K562 (cell line): ENCODE measurements at regions not wholly inside any gene's neighbourhood (a gene's known extent, or its start where the extent isn't known, plus 50 kb on each side); places are given as distances from the start of the nearest gene placed in this dataset.

Experiments used
- ASH1L ChIP-seq: fragments of 450-650 bp; IDR thresholded peaks from 2 replicates; pipeline ENCODE4 v1.6.1; 2018; ENCODE audit warnings: borderline replicate concordance, mild to moderate bottlenecking, low read depth; ENCODE audit not compliant: partially characterized antibody
- DIDO1 ChIP-seq: fragments of 450-650 bp; IDR thresholded peaks from 2 replicates; pipeline ENCODE4 v1.6.1; 2016; ENCODE audit warnings: low read depth, missing biosample characterization, missing genetic modification characterization
- HDAC3 ChIP-seq: fragments of 450-650 bp; IDR thresholded peaks from 2 replicates; pipeline ENCODE4 v1.6.1; 2018; ENCODE audit warnings: borderline replicate concordance, mild to moderate bottlenecking, moderate library complexity; ENCODE audit not compliant: partially characterized antibody
- NR2C2 ChIP-seq, 2 experiments: fragments of 200-800 bp in 1 of 2; sonication (Bioruptor generic) in 1 of 2; sonication (generic) in 1 of 2; formaldehyde crosslinking in 1 of 2; IDR thresholded peaks; 2 replicates each; pipeline versions ENCODE4 v1.6.1 to v1.8.0; 2016 to 2022; ENCODE audit warnings: mild to moderate bottlenecking in 1 of 2, missing compliant biosample characterization in 1 of 2, missing genetic modification characterization in 1 of 2, missing genetic modification reagents in 1 of 2
- TBL1XR1 ChIP-seq, 2 experiments: IDR thresholded peaks; 2 replicates each; pipeline ENCODE4 v1.6.1; 2012; ENCODE audit warnings: improper control_type of control experiment in 2 of 2, low read length in 2 of 2, mild to moderate bottlenecking in 1 of 2
- ZNF57 ChIP-seq: fragments of 450-650 bp; formaldehyde crosslinking; IDR thresholded peaks from 2 replicates; pipeline ENCODE4 v1.4.0; 2020; ENCODE audit warnings: mild to moderate bottlenecking, moderate library complexity
- ZZZ3 ChIP-seq: fragments of 450-650 bp; IDR thresholded peaks from 2 replicates; pipeline ENCODE4 v1.6.1; 2016; ENCODE audit warnings: antibody characterized with exemption, mild to moderate bottlenecking, moderate library complexity
- TF ChIP-seq, protein P1 (sequence below): fragments of 450-650 bp; IDR thresholded peaks from 2 replicates; pipeline ENCODE4 v1.6.1; 2014; ENCODE audit warnings: low read depth, mild to moderate bottlenecking, moderate library complexity, borderline replicate concordance
- TF ChIP-seq, protein P2 (sequence below): sonication (generic); formaldehyde crosslinking; IDR thresholded peaks from 2 replicates; pipeline ENCODE4 v1.8.1; 2023; ENCODE audit warnings: mild to moderate bottlenecking, missing genetic modification reagents
- TF ChIP-seq, protein P3 (sequence below): fragments of 450-650 bp; IDR thresholded peaks from 2 replicates; pipeline ENCODE4 v1.6.1; 2016; ENCODE audit warnings: mild to moderate bottlenecking
- TF ChIP-seq, protein P4 (sequence below): fragments of 250-450 bp; sonication (Bioruptor Pico); IDR thresholded peaks from 2 replicates; pipeline ENCODE4 v1.4.0; 2020; ENCODE audit warnings: mild to moderate bottlenecking, moderate library complexity
- TF ChIP-seq, protein P5 (sequence below): fragments of 250-450 bp; sonication (Bioruptor Pico); IDR thresholded peaks from 2 replicates; pipeline ENCODE4 v1.5.0; 2022; ENCODE audit warnings: mild to moderate bottlenecking

DNA sequence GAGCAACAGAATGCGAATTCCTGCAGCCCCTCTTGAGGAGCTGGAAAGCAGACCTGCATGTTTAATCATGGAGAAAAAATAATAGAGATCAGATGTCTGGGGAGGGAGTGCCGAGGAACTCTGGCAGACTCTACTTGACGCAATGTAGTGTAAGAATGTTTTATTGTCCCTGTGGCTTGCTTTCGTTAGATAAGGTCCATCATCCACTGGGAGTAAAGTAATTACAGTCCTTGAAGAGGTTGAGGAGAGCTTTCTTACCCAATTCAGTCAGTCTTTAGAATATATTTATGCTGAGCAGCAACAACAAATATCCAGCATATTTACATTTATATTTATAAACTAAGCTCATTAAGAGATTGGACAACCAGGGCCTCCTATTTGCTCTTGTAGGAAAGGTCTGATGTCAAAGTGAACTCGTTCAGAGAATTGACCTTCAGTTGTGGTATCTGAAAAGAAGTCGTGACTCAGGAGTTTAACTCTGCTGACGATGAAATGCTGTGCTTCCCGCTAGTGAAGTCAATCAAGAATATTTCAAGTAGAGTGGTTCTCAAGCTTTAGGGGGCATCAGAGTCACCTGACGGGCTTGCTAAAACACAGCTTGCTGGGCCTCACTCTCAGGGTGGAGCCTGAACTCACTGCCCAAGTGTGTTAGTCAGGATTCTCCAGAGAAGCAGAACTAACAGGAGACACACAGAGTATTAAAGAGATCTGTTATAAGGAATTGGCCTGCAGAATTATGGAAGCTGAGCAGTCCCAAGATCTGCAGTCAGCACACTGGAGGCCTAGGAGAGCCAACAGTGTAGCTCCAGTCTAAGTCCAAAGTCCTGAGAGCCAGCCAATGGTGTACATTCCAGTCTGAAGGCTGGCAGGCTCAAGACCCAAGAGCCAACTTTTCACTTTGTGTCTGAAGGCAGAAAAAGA lies 139.3 kb upstream of the LMNTD1 start (continued):
- TF ChIP-seq NR2C2 (CRISPR knock-in tag; IDR thresholded peaks at IDR 0.05) (no peak), NR2C2 (tag; IDR thresholded peaks at IDR 0.05) (peak; percentile 83), DIDO1 (no peak), HDAC3 (peak; percentile 53), ASH1L (no peak), ZNF57 (CRISPR knock-in tag) (no peak), TBL1XR1 (IDR thresholded peaks at IDR 0.05; ENCODE audit: low read length in 2 of 2) (peak in 1 of 2 experiments; percentile 45; a peak in 1 of 4 replicates), ZZZ3 (no peak)
- TF ChIP-seq, protein P1, sequence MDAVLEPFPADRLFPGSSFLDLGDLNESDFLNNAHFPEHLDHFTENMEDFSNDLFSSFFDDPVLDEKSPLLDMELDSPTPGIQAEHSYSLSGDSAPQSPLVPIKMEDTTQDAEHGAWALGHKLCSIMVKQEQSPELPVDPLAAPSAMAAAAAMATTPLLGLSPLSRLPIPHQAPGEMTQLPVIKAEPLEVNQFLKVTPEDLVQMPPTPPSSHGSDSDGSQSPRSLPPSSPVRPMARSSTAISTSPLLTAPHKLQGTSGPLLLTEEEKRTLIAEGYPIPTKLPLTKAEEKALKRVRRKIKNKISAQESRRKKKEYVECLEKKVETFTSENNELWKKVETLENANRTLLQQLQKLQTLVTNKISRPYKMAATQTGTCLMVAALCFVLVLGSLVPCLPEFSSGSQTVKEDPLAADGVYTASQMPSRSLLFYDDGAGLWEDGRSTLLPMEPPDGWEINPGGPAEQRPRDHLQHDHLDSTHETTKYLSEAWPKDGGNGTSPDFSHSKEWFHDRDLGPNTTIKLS, result no peak
- TF ChIP-seq, protein P2, sequence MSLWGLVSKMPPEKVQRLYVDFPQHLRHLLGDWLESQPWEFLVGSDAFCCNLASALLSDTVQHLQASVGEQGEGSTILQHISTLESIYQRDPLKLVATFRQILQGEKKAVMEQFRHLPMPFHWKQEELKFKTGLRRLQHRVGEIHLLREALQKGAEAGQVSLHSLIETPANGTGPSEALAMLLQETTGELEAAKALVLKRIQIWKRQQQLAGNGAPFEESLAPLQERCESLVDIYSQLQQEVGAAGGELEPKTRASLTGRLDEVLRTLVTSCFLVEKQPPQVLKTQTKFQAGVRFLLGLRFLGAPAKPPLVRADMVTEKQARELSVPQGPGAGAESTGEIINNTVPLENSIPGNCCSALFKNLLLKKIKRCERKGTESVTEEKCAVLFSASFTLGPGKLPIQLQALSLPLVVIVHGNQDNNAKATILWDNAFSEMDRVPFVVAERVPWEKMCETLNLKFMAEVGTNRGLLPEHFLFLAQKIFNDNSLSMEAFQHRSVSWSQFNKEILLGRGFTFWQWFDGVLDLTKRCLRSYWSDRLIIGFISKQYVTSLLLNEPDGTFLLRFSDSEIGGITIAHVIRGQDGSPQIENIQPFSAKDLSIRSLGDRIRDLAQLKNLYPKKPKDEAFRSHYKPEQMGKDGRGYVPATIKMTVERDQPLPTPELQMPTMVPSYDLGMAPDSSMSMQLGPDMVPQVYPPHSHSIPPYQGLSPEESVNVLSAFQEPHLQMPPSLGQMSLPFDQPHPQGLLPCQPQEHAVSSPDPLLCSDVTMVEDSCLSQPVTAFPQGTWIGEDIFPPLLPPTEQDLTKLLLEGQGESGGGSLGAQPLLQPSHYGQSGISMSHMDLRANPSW (CRISPR knock-in tag), result no peak
- TF ChIP-seq, protein P3, sequence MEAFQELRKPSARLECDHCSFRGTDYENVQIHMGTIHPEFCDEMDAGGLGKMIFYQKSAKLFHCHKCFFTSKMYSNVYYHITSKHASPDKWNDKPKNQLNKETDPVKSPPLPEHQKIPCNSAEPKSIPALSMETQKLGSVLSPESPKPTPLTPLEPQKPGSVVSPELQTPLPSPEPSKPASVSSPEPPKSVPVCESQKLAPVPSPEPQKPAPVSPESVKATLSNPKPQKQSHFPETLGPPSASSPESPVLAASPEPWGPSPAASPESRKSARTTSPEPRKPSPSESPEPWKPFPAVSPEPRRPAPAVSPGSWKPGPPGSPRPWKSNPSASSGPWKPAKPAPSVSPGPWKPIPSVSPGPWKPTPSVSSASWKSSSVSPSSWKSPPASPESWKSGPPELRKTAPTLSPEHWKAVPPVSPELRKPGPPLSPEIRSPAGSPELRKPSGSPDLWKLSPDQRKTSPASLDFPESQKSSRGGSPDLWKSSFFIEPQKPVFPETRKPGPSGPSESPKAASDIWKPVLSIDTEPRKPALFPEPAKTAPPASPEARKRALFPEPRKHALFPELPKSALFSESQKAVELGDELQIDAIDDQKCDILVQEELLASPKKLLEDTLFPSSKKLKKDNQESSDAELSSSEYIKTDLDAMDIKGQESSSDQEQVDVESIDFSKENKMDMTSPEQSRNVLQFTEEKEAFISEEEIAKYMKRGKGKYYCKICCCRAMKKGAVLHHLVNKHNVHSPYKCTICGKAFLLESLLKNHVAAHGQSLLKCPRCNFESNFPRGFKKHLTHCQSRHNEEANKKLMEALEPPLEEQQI, result no peak
- TF ChIP-seq, protein P4, sequence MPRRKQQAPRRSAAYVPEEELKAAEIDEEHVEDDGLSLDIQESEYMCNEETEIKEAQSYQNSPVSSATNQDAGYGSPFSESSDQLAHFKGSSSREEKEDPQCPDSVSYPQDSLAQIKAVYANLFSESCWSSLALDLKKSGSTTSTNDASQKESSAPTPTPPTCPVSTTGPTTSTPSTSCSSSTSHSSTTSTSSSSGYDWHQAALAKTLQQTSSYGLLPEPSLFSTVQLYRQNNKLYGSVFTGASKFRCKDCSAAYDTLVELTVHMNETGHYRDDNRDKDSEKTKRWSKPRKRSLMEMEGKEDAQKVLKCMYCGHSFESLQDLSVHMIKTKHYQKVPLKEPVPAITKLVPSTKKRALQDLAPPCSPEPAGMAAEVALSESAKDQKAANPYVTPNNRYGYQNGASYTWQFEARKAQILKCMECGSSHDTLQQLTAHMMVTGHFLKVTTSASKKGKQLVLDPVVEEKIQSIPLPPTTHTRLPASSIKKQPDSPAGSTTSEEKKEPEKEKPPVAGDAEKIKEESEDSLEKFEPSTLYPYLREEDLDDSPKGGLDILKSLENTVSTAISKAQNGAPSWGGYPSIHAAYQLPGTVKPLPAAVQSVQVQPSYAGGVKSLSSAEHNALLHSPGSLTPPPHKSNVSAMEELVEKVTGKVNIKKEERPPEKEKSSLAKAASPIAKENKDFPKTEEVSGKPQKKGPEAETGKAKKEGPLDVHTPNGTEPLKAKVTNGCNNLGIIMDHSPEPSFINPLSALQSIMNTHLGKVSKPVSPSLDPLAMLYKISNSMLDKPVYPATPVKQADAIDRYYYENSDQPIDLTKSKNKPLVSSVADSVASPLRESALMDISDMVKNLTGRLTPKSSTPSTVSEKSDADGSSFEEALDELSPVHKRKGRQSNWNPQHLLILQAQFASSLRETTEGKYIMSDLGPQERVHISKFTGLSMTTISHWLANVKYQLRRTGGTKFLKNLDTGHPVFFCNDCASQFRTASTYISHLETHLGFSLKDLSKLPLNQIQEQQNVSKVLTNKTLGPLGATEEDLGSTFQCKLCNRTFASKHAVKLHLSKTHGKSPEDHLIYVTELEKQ (CRISPR knock-in tag), result no peak
- TF ChIP-seq, protein P5, sequence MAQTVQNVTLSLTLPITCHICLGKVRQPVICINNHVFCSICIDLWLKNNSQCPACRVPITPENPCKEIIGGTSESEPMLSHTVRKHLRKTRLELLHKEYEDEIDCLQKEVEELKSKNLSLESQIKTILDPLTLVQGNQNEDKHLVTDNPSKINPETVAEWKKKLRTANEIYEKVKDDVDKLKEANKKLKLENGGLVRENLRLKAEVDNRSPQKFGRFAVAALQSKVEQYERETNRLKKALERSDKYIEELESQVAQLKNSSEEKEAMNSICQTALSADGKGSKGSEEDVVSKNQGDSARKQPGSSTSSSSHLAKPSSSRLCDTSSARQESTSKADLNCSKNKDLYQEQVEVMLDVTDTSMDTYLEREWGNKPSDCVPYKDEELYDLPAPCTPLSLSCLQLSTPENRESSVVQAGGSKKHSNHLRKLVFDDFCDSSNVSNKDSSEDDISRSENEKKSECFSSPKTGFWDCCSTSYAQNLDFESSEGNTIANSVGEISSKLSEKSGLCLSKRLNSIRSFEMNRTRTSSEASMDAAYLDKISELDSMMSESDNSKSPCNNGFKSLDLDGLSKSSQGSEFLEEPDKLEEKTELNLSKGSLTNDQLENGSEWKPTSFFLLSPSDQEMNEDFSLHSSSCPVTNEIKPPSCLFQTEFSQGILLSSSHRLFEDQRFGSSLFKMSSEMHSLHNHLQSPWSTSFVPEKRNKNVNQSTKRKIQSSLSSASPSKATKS (CRISPR knock-in tag), result no peak
